GM18873 (cell line): ENCODE measurements at regions not wholly inside any gene's neighbourhood (a gene's known extent, or its start where the extent isn't known, plus 50 kb on each side); places are given as distances from the start of the nearest gene placed in this dataset.

Experiments
- ATAC-seq: cut with Tn5 transposase; IDR thresholded peaks from one replicate; pipeline ENCODE4 v1.9.1; 2021; ENCODE audit warnings: mild to moderate bottlenecking, moderate library complexity, moderate number of reproducible peaks; ENCODE audit not compliant: unreplicated experiment, low FRiP score

GRCh38 chrX:10021461-10022272, 54.5 kb downstream of the CLDN34 start:
- ATAC-seq = no peak

GRCh38 chrX:10022273-10022541, 55.0 kb downstream of the CLDN34 start:
- no peak for ATAC-seq

DNA sequence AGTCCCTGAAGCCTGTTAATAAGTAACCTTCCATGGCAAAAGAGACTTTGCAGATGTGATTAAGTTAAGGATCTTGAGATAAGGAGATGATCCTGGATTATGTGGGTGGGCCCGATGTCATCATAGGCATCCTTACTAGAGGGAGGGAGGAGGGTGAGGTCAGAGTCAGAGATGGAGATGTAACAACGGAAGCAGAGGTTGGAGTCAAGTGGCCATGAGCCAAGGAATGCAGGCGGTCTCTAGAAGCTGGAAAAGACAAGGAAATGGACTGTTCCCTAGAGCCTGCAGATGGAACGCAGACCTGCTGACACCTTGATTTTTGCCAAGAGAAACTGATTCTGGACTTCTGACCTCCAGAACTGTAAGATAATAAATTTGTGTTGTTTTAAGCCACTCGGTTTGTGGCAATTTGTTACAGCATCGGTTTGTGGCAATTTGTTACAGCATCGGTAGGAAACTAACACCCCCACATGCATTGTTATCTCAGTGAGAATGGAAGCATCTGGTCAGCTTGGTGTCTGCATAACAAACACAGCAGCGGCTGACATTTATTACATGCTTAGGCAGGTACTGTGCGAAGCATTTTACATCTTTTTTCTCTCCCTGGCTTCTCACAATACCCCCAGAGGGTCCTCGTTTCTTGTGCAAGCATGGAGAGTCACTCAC, 55.6 kb downstream of the CLDN34 start:
- no peak for ATAC-seq

GRCh38 chrX:10023821-10024220, 56.7 kb downstream of the CLDN34 start:
- ATAC-seq = no peak

DNA sequence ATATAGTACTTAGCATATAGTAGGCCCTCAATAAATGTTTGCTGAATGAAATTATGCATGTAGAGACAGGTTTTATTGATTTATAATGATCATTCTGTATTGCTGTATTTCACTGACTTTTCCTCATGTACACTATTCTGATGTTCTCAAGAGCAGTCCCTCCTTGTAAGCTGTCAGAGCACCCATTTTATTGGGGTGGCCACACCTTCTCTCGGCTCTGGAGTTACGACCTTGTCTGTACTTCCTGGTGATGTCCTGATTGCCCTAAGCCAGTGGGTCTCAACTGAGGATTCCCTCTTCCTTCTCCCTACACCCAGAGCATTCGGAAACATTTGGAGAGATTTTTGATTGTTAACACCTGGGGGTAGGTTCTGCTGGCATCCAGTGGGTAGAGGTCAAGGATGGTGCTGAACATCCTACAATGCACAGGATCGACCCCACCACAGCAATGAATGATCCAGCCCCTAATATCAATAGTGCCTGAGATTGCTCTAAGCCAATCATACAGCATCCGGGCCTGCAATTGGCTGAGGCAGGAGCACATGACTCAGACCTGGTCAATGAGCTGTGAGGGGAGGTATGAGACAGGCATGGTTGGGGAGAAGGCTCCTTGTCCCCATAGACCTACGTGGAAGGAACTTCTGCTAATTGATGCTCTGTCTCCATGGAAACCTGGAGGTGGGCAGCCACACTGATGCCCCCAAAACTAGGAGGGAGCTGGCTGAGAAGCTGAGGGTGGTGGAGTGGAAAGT, 58.8 kb downstream of the CLDN34 start:
- ATAC-seq = no peak

DNA sequence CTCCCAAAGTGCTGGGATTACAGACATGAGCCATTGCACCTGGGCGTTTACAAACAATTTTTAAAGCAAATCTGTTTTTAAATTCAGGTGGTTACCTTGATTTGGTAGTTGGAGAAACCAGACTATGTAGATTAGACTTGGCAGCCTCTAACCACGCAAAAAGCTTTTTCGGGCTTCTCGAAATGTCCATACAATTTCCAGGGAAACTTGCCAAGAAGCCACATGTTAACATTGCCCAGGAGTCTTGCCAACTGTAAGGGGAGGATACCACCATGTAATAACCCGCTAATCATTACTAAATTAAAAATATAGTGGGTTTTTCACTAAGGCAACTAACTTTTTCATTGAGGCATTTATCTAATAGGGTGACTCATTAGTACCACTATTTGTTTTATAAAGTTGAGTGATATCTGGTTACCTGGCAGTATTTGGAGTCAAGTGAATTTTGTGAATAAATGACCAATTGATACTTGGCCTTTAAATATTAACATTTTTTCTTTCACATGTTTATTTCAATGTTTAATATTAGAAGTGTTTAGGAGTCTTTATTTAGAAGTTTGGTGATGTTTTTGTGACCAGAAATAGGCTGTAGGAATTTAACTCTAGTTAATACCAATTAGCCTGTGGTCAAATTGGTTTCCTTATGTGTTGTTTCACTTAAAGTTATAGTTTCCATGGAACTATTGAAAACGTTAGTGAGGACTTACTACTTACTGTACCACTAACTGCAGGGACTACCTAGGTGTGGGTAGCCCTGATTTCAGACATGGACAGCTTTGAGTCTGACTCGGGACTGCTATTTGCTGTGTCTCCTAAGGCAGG, 61.3 kb downstream of the CLDN34 start:
- ATAC-seq = no peak

DNA sequence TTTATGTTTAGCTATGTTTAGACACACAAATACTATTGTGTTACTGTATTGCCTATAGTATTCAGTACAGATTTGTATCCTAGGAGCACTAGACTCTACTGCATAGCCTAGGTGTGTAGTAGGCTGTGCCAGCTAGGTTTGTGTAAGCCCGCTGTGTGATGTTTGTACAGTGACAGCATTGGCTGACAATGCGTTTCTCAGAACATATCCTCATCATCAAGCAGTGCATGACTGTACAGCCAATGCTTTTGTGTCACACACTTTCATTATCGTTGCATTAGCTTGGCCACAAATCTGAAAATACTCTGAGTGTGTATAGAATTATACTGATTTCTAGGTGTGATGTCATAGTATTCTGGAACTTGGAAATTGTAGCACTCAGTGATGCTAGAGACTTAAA, 63.4 kb downstream of the CLDN34 start:
- ATAC-seq = no peak

GRCh38 chrX:10031746-10032145, 64.6 kb downstream of the CLDN34 start:
- ATAC-seq = no peak

DNA sequence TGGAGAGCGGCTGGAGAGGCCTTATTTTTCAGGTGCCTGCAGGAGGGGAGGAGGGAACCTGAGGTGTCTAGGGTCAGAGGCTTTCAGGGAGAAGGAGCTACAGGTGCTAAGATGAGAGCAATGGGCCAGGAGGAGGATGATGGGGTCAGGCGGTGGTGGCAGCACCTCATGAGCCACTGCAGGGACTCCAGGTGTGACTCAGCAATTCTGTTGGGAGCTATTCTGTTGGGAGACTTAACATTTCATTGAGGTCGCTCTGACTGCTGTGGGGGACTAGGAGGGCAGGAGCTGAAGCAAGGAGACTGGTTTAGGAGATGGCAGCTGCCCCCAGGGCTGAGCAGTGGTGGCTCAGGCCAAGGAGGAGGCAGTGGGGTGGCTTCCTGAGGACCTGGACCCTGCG, 65.0 kb downstream of the CLDN34 start:
- ATAC-seq = no peak

- no peak for ATAC-seq
Measured at GRCh38 chrX:10033375-10034007, 66.3 kb downstream of the CLDN34 start.

DNA sequence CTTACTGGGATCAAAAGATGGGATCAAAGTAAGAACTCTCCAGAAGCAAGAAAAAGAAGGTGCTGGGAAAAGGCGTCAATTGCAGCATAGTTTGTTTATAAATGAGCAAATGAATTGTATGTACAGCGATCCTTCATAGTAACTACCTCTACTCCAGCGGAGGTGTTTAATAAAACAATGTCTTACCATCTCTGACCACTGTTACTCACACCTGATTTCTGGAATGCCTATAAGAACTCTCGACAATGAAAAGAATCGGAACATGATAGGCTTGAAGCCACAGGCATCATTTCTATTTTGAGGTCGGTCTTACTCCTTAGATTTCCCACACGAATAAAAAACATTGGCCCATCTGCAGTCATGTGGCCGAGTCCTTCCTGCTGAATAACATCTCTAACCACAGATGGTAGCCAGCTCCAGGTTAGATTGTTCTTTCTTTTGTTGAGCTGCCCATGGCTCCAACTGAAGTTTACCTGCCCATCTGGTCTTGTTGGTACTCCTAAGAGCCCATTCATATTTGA, 67.6 kb downstream of the CLDN34 start:
- no peak for ATAC-seq

DNA sequence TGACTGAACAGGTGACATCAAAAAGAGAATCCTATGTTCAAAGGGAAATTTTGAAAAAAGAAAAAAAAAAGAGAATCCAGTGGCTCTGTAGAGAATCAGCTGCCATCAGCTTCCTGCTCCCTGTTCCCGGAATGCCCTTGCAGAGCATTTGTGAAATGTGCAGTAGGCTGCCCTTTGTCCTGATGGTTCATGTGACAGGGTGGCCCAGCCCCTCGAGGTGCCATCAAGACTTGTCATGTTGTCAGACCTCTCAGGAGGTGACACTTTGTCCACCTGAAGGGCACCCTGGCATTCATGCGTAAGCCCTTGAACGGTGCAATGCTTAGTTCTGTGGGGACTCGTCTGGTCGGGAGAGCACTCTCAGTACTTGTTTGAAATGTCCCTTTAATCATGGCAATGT, 71.4 kb downstream of the CLDN34 start:
- no peak for ATAC-seq

DNA sequence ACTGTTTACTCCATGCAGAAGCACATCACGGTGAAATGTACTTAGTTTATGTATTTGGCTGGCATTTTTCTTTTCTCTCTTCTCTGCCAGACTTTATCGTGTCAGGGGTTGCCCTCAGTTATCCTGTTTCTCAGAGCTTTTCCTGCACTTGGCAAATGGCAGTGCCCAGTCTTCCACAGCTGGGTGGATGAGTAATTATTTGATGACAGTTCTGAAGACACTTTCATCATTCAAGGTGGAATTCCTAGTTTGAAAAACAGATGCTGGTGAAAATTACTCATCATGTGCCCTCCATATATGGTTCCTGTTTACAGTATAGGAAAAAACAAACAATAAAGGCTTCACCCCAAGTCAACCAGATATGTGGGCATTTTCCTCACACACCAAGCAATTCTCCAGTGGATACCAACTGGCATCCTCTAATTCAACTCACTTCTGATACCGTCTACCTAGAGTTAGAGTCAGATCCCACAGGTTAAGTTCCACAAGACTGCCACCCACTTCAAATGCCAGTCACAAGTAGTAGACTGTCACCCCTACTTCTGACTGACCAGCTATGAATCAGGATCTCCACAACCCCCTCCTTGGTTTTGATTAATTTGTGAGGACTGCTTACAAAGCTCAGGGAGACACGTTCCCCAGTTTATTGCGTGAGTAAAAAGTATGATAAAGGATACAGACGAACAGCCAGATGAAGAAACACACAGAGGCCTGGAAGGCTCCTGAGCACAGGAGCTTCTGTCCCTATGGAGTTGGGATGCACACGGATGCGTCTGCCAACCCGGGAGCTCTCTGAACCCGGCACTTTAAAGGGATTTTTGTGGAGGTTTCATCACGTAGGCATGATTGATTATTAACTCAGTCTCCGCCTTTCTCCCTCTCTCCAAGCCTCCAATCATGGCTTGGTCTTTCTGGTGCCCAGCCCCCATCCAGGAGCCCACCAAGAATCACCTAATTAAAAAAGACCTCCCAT, 72.9 kb downstream of the CLDN34 start:
- no peak for ATAC-seq

- ATAC-seq = no peak
Measured at GRCh38 chrX:10040961-10041360, 73.8 kb downstream of the CLDN34 start.

- no peak for ATAC-seq
Measured at GRCh38 chrX:10041383-10041782, 74.2 kb downstream of the CLDN34 start.

GRCh38 chrX:10042055-10042454, 74.9 kb downstream of the CLDN34 start:
- no peak for ATAC-seq

DNA sequence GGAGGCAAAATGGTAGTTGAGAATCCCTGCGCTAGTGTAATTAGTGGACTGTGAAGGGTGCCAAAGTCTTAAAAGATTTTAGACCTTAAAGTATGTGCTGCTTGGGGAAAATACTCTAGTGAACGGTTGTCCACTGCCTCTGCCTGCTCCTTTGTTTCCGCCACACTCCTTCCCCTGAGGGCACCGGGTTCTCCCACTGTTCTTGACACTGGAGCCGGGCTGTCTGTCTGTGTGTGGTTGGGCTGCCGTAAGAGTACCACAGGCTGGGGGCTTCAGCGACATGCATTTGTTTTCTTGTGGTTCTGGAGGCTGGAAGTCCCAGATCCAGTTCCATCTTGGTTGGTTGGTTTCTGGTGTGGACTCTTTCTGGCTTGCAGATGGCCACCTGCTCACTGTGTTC, 76.2 kb downstream of the CLDN34 start:
- ATAC-seq = no peak

DNA sequence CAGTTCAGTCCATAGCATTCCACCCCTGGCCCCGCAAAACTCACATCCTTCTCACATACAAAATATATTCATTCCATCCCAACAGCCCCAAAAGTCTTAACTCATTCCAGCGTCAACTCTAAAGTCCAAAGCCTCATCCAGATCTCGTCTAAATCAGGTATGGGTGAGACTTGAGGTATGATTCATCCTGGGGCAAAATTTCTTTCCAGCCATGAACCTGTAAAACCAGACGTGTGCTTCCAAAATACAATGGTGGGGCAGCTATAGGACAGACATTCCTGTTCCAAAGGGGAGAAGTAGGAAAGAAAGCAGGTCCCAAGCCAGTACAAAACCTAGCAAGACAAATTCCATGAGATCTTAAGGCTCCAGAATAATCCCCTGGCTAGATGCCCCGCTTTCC, 76.9 kb downstream of the CLDN34 start:
- no peak for ATAC-seq
